DND-41 (cell line): ENCODE measurements at regions not wholly inside any gene's neighbourhood (a gene's known extent, or its start where the extent isn't known, plus 50 kb on each side); places are given as distances from the start of the nearest gene placed in this dataset.

Experiments
- EZH2 ChIP-seq: IDR thresholded peaks from 3 replicates; pipeline ENCODE4 v1.6.1; 2012; ENCODE audit warnings: borderline replicate concordance, low read depth, mild to moderate bottlenecking, moderate library complexity, low read length, inconsistent platforms; ENCODE audit not compliant: severe bottlenecking
- TF ChIP-seq, protein P1 (sequence below): IDR thresholded peaks from 2 replicates; pipeline ENCODE4 v1.5.1; 2012; ENCODE audit warnings: borderline replicate concordance, low read length, moderate library complexity, mild to moderate bottlenecking; ENCODE audit not compliant: poor library complexity, severe bottlenecking; ENCODE audit errors: extremely low read depth

DNA sequence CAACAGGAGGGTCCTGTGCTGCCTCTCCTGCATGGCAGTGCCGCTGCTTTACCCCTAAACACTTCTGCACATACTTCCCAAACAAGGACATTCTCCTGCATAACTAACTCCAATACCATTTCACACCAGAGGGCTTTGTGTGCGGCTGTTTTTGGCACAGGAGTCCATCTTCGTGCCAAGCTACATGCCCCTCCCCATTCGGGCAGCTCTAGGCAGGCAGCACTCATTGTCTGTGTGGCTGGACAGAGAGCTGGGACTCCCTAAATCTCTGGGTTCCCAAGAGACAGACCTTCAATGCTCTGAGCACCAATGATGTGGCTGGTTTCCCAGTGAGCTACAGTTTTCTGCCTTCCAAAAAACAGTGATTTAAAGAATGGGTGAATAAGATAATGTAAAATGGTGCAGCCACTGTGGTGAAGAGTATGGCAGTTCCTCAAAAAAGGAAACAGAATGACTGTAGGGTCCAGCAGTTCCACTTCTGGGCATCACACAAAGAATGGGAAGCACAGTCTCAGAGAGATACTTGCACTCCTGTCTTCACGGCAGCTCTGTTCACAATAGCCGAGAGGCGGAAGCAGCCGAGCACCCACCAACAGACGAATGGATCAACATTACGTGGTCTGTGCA, 80.3 kb upstream of the DUSP22 start:
- TF ChIP-seq, protein P1, sequence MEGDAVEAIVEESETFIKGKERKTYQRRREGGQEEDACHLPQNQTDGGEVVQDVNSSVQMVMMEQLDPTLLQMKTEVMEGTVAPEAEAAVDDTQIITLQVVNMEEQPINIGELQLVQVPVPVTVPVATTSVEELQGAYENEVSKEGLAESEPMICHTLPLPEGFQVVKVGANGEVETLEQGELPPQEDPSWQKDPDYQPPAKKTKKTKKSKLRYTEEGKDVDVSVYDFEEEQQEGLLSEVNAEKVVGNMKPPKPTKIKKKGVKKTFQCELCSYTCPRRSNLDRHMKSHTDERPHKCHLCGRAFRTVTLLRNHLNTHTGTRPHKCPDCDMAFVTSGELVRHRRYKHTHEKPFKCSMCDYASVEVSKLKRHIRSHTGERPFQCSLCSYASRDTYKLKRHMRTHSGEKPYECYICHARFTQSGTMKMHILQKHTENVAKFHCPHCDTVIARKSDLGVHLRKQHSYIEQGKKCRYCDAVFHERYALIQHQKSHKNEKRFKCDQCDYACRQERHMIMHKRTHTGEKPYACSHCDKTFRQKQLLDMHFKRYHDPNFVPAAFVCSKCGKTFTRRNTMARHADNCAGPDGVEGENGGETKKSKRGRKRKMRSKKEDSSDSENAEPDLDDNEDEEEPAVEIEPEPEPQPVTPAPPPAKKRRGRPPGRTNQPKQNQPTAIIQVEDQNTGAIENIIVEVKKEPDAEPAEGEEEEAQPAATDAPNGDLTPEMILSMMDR, result no peak
- no peak for TF ChIP-seq EZH2
